RPMI7951 (cell line): ENCODE measurements at regions not wholly inside any gene's neighbourhood (a gene's known extent, or its start where the extent isn't known, plus 50 kb on each side); places are given as distances from the start of the nearest gene placed in this dataset.

Experiments used
- DNase-seq: peaks from one replicate; pipeline ENCODE4 v3.0.0-alpha.2; 2012; ENCODE audit warnings: low read depth

DNA sequence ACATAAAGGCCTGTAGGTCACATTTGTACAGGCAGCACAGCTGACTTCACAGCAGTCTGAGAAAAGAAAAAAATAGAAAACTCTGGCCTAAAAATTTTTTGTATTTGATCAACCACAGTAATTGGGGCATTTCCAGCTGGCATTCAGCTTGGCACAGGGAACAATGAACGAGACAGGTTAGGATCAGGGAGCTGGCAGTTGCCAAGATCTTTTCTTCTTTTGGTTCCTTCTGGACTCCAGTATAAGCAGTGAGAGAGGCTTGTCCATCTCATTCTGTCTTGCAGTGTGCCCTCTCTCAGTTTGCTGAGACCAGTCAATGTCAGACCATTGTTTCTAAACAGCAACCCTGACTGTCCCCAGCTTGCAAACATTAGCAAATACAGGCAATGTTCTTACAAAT is 601.1 kb downstream of the TLR4 start:
- DNase-seq: no peak

DNA sequence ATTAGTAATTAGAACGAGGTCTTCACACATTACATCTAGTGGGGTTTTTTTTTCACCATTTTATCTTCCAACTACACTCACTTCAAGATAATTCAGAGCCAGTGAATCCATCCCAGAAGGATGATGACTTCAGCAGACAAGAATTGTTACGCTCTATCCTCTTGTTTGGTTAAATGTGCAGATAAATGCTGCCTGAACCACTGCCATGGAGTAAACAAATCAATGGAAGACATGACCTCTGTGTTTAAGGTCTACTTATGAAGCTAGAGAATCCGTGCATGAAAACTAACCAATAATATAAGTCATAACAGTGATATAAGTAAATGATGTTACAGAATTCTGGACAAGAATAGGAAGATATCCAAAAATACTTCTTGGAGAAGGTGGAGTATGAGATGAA is 602.6 kb downstream of the TLR4 start:
- DNase-seq: no peak

DNA sequence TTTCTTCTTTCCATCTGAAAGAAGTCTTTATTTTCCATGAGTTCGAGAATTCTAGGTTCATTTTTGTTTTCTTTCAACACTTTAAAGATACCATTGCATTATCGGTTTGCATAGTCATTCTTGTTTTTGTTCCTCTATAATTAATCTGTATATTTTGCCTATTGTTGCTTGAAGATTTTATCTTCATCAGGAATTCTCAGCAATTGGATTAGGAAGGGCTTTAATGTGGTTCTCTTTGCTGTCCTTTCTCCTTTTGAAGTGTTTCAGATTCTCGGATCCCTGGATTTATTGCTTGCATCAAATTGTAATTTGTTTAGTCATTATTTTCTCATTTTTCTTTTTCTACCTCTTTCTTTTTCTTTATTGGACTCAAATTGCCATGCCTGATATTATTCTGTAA is 609.8 kb downstream of the TLR4 start:
- DNase-seq: no peak

- DNase-seq: no peak
Measured at GRCh38 chr9:118316831-118317343, 612.7 kb downstream of the TLR4 start.

GRCh38 chr9:118318770-118319431 is 614.7 kb downstream of the TLR4 start:
- peak; percentile 78 for DNase-seq

DNA sequence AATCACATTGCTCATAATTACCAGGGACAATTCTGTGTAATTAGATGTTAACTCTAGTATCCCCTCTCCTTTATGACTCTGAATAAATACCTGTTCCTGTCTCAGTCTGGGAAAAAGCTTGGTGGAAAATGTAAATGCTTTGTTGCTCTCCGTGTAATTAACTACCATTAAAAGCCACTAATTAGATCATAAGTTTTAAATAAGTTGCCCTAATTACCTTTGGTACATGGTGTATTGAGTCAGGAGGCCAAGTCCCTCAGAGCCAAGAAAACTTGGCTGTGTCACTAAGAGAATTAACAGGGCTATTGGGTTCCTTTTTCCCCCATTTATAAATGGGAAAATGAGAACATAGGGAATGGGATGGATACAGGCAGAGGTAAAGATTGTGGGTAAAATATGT is 617.6 kb downstream of the TLR4 start:
- no peak for DNase-seq

GRCh38 chr9:118324706-118325105 is 620.5 kb downstream of the TLR4 start:
- no peak for DNase-seq

DNA sequence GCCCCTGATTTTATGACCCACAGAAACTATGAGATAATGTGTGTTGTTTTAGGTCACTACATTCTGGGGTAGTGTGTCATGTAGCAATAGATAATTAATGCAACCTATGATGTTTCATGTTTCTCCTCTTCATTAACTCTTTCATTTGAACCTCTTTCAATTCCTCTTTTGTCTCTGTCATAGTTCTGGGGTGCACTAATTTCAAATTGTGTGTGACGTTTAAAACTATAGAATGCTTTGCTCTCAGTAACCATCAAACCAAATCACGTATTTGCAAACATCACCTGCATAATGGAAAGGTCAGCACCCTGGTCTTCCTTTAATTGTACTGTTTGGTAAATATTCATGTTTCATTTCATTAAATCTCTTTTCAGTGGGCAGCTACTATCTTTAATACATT is 621.6 kb downstream of the TLR4 start:
- no peak for DNase-seq

GRCh38 chr9:118326326-118326725 is 622.1 kb downstream of the TLR4 start:
- DNase-seq: no peak

DNA sequence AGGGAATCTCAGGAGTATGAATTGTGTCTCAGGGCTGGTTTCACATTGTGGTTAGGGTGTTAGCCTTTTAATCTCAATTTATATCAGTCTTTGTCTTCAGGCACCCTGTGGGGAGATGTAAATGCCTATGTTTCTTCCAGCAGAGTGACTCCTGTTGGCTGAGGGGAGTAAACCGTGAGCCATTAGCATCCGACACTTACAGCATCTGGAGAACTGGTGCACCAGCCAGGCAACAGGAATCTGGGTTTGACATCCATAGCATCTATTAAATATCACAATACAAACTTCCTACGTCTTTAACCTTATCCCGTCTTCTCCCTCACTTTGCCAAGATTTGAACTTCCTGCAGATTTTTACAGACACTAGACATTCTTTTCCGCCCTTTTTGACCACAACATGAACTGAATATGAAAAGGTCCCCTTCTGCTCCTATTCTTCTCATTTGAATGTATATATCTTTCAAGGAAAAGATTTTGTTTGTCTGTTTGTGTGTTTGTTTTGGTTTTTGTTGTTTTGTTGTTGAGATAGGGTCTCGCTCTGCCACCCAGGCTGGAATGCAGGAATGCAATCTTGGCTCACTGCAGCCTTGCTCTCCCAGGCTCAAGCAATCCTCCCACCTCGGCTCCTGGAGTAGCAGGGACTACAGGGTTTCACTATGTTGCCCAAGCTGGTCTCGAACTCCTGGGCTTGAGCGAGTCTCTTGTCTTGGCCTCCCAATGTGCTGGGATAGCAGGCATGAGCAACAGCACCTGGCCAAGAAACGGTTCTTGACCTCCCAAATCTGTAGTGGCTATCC is 626.2 kb downstream of the TLR4 start:
- no peak for DNase-seq

DNA sequence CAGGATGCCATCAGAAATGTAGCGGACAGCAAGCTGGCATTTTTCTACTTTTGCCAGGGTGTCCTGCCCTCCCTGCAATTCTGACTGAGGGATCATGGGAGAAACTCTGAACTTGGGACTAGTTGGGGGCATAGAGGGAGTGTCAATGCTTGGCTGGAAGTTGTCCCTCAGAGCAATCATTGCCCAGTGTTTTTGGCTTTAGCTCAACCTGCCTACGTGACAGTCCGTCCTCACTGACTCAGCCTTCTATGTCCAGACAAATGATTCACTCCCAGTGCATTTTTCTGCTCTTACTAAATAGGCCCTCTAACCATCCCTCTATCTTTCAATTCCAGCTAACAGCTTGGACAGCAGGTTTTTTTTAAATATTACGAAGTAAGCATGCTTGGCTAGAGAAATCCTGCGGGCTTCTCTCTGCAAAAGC is 627.4 kb downstream of the TLR4 start:
- DNase-seq: peak; percentile 95

DNA sequence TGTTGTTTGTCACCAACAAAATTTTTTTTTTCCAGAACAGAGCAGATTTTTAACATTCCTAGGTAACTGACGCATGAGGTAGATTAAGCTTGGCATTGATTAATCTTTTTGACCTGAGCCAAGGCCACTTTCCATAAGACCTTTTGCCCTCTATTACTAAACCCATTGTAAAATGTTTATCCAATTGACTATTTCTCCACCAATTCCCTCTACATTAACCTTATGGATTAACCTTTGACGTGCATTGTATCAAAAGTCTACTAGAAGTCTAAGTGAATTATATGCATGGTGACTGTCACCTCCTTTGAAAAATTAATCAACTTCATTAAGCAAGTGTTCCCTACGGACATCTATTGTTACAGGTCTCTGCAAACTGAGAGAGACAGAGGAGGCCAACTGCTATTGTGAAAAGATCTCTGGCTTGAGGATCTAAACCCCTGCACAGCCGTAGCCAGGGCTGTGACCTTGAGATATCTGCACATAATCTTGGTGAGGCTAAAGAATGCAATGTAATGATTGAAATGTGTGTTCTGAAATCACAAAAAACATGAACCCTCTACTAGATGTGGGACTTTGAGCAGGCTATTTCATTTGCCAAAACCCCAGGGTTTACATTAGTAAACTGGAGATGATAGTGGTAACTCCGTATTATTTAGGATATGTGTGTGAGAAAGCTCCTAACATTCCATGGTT is 632.2 kb downstream of the TLR4 start:
- no peak for DNase-seq

DNA sequence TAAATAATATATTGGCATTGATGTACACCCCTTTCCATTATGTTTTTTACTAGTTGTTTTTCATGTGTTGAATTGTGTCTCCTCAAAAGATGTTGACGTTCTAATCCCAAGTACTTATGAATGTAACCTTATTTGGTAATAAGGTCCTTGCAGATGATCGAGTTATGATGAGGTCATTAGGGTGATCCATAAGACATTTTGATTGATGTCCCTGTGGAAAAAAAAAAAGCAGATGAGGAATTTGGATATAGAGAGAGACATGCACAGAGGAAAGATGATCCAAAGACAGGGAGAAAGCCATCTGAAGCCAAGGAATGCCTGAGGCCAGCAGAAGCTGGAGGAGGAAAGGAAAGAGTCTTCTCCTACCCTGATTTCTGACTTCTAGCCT is 632.7 kb downstream of the TLR4 start:
- DNase-seq: no peak

- DNase-seq: no peak
Measured at GRCh38 chr9:118360036-118360435, 655.8 kb downstream of the TLR4 start.

DNA sequence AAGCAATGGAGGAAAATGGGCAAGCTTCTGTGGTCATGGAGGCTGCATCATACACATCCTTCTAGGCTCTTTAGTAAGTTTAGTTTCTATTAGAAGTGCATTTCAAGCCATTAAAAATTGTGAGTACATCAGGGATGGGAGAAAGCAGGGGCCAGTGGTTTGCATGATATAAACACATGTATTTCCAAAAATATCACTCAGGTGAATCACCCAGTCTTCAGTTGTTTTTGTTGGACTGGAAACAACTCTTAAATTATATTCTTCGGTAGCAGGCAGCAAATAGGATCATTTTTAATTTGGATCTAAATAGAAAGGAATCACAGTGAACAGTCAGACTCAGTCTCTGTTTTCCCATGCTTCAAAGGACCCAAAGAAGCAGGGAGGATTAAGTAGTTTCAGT is 657.9 kb downstream of the TLR4 start:
- peak; percentile 57 for DNase-seq

DNA sequence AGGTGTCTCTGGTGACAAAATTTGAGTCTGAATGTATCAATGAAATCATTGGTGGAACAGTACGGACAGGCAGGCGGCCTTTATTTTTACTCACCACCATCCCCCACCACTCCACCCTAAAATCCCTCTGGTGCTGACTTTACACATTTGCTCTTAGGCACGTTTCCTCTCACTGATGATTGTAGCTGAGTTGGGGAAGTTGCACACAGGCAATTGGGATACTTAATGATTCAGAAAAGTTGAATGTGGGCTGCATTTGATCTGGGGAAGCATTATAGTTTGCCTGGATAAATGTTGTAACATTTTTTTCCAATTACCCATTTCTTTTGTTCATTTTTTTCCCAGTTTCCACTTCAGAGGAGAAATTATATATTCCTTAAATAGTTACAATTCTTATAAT is 658.4 kb downstream of the TLR4 start:
- DNase-seq: peak; percentile 7

- no peak for DNase-seq
Measured at GRCh38 chr9:118364266-118365106, 660.3 kb downstream of the TLR4 start.

- peak; percentile 6 for DNase-seq
Measured at GRCh38 chr9:118366228-118366627, 662.0 kb downstream of the TLR4 start.

DNA sequence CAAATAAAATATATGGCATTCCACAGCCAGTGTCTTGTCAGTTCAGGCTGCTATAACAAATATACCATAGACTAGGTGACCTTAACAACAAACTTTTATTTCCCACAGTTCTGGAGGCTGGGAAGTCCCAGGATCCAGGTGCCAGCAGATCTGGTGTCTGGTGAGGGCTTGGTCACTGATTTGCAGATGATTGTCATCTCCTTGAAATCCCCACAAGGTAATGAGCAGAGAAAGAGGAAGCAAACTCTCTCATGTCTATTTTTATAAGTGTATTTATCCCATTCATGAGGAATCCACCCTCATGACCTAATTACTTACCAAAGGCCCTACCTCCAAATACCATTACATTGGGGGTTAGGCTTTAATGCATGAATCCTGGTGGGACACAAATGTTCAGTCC is 663.2 kb downstream of the TLR4 start:
- no peak for DNase-seq

- DNase-seq: no peak
Measured at GRCh38 chr9:118384531-118385100, 680.4 kb downstream of the TLR4 start.

- no peak for DNase-seq
Measured at GRCh38 chr9:118395415-118395814, 691.2 kb downstream of the TLR4 start.
